CD4-positive, alpha-beta T cell treated with Interleukin-15 for 1 hour (primary cell): ENCODE measurements at regions not wholly inside any gene's neighbourhood (a gene's known extent, or its start where the extent isn't known, plus 50 kb on each side); places are given as distances from the start of the nearest gene placed in this dataset.
"Not testable (repeated sequence)": the region's sequence is repeated elsewhere in the genome, so short reads cannot be mapped to it uniquely, and the experiment has no call there.

ENCODE experiments used
- DNase-seq: peaks from one replicate; pipeline ENCODE4 v3.0.0-alpha.2; 2020

GRCh38 chr2:64924170-64924934 is 64.8 kb upstream of the SLC1A4 start:
- DNase-seq, result no peak

- DNase-seq, result not testable (repeated sequence)
Observed at GRCh38 chr2:64925930-64926722, 63.1 kb upstream of the SLC1A4 start.

GRCh38 chr2:64928813-64929212 is 60.4 kb upstream of the SLC1A4 start:
- DNase-seq, result no peak

GRCh38 chr2:64929333-64929732 is 59.9 kb upstream of the SLC1A4 start:
- DNase-seq, result no peak

- DNase-seq, result no peak
Observed at GRCh38 chr2:64930258-64930671, 58.9 kb upstream of the SLC1A4 start.

- no peak for DNase-seq
Observed at GRCh38 chr2:64931246-64932115, 57.7 kb upstream of the SLC1A4 start.

- no peak for DNase-seq
Observed at GRCh38 chr2:64932116-64932370, 57.2 kb upstream of the SLC1A4 start.

- DNase-seq, result no peak
Observed at GRCh38 chr2:64932371-64933216, 56.6 kb upstream of the SLC1A4 start.

GRCh38 chr2:64934530-64934929 is 54.7 kb upstream of the SLC1A4 start:
- DNase-seq, result no peak

GRCh38 chr2:64936809-64937208 is 52.4 kb upstream of the SLC1A4 start:
- DNase-seq, result no peak

GRCh38 chr2:64937314-64937686 is 51.9 kb upstream of the SLC1A4 start:
- not testable (repeated sequence) for DNase-seq

GRCh38 chr2:64937687-64938491 is 51.3 kb upstream of the SLC1A4 start:
- DNase-seq, result peak; percentile 41

GRCh38 chr2:64938607-64939285 is 50.5 kb upstream of the SLC1A4 start:
- DNase-seq, result no peak

GRCh38 chr2:64939332-64939917 is 49.8 kb upstream of the SLC1A4 start:
- DNase-seq, result peak; percentile 43
